MCF 10A (cell line): ENCODE measurements at regions not wholly inside any gene's neighbourhood (a gene's known extent, or its start where the extent isn't known, plus 50 kb on each side); places are given as distances from the start of the nearest gene placed in this dataset.

Source experiments
- BruUV-seq: library from RNA; stranded (reverse); fragments of 400-500 nt; replicated peaks from 2 replicates; lab custom pipeline; 2021; lab: Mats Ljungman, UMichigan
- CTCF ChIA-PET: fragments of 300-600 bp; sonication (Branson Sonifier 250); formaldehyde crosslinking; extraction: SDS; loops from one replicate; lab custom pipeline; 2021; ENCODE audit warnings: antibody characterized with exemption, inconsistent platforms; lab: Yijun Ruan, JAX
- POLR2A ChIA-PET: fragments of 300-600, 350-650 bp; sonication (Branson Sonifier 250); formaldehyde crosslinking; extraction: SDS; loops from one replicate; lab custom pipeline; 2020; ENCODE audit warnings: antibody characterized with exemption, inconsistent platforms; lab: Yijun Ruan, JAX
- DNase-seq: peaks from one replicate; pipeline ENCODE4 v3.0.0-alpha.2; 2018; ENCODE audit not compliant: unreplicated experiment
- H3K27ac Mint-ChIP-seq: one replicate; pipeline ENCODE4 v1.8.0; 2022; ENCODE audit warnings: mild to moderate bottlenecking, low read depth, mixed read lengths; ENCODE audit not compliant: unreplicated experiment
- H3K27me3 Mint-ChIP-seq: one replicate; pipeline ENCODE4 v1.8.0; 2022; ENCODE audit warnings: mixed read lengths; ENCODE audit not compliant: insufficient read depth, unreplicated experiment
- H3K36me3 Mint-ChIP-seq: one replicate; pipeline ENCODE4 v1.8.0; 2022; ENCODE audit warnings: mild to moderate bottlenecking, moderate library complexity, mixed read lengths; ENCODE audit not compliant: insufficient read depth, unreplicated experiment
- H3K4me1 Mint-ChIP-seq: one replicate; pipeline ENCODE4 v1.8.0; 2022; ENCODE audit warnings: mixed read lengths; ENCODE audit not compliant: insufficient read depth, unreplicated experiment
- H3K4me3 Mint-ChIP-seq: one replicate; pipeline ENCODE4 v1.8.0; 2022; ENCODE audit warnings: mild to moderate bottlenecking, moderate library complexity, mixed read lengths; ENCODE audit not compliant: unreplicated experiment
- H3K9me3 Mint-ChIP-seq: one replicate; pipeline ENCODE4 v1.8.0; 2022; ENCODE audit warnings: mixed read lengths; ENCODE audit not compliant: unreplicated experiment
- CTCF ChIP-seq: fragments of 200-600 bp; IDR thresholded peaks from one replicate; pipeline ENCODE4 v1.8.0; 2022; ENCODE audit warnings: antibody characterized with exemption, mild to moderate bottlenecking; ENCODE audit not compliant: unreplicated experiment
- intact Hi-C: fragments of 100-400 bp; cut with micrococcal nuclease; formaldehyde crosslinking; loops from 2 replicates; pipeline ENCODE4 v1.14.1; 2022

GRCh38 chr7:142355328-142355727 is 97.5 kb upstream of the PRSS58 start:
- ChIA-PET POLR2A (interaction anchor here (0.6 to 0.7 kb wide), 2 partner anchors 132 to 331 kb away, joined by 3 read pairs; no protein-coding TSS in a partner anchor), CTCF (interaction anchor here (0.7 to 17.5 kb wide), 13 partner anchors 16 to 381 kb away, joined by 3 to 160 read pairs (median 7); no protein-coding TSS in a partner anchor)
- TF ChIP-seq CTCF, result no peak
- Mint-ChIP-seq H3K4me3 (no peak overlapping the region), H3K9me3 (no peaks in the 10 kb centered on the region), H3K4me1 (no peaks in the 10 kb centered on the region), H3K27ac (no peak overlapping the region), H3K27me3 (peaks cover 14% of the 10 kb centered on the region), H3K36me3 (no peaks in the 10 kb centered on the region)
- no TSS peak for BruUV-seq
- intact Hi-C loops, result loop anchor here (5.0 kb wide), 1 partner anchor 378 kb away; no protein-coding TSS in a partner anchor
- DNase-seq, result peak; percentile 46

GRCh38 chr7:142353147-142354060 is 95.5 kb upstream of the PRSS58 start:
- Mint-ChIP-seq H3K9me3 (no peaks in the 10 kb centered on the region), H3K36me3 (no peaks in the 10 kb centered on the region), H3K4me1 (no peaks in the 10 kb centered on the region), H3K4me3 (no peak overlapping the region), H3K27ac (no peak overlapping the region), H3K27me3 (peaks cover 14% of the 10 kb centered on the region)
- no peak for TF ChIP-seq CTCF
- POLR2A ChIA-PET, result no interaction called here
- intact Hi-C loops, result no loop called here
- CTCF ChIA-PET, result interaction anchor here (1.2 to 17.5 kb wide), 3 partner anchors 31 to 377 kb away, joined by 3 to 160 read pairs (median 5); no protein-coding TSS in a partner anchor
- BruUV-seq, result no TSS peak
- DNase-seq, result no peak

- no TSS peak for BruUV-seq
- Mint-ChIP-seq H3K4me3 (no peak overlapping the region), H3K4me1 (no peaks in the 10 kb centered on the region), H3K9me3 (no peaks in the 10 kb centered on the region), H3K27me3 (peaks cover 14% of the 10 kb centered on the region), H3K36me3 (no peaks in the 10 kb centered on the region), H3K27ac (no peak overlapping the region)
- intact Hi-C loops, result no loop called here
- no peak for DNase-seq
- TF ChIP-seq CTCF, result no peak
- POLR2A ChIA-PET, result no interaction called here
- CTCF ChIA-PET, result interaction anchor here (1.2 to 17.5 kb wide), 3 partner anchors 32 to 143 kb away, joined by 3 to 160 read pairs (median 3); no protein-coding TSS in a partner anchor
Observed at GRCh38 chr7:142352543-142352942, 94.7 kb upstream of the PRSS58 start.

- BruUV-seq, result no TSS peak
- no peak for DNase-seq
- no peaks in the 10 kb centered on the region for H3K36me3 Mint-ChIP-seq
- intact Hi-C loops, result no loop called here
- H3K27me3 Mint-ChIP-seq, result peaks cover 16% of the 10 kb centered on the region
- POLR2A ChIA-PET, result no interaction called here
- CTCF ChIA-PET, result interaction anchor here (0.6 to 1.3 kb wide), 7 partner anchors 8 to 561 kb away, joined by 3 to 9 read pairs (median 3); partner anchors contain the start of gene TAS2R5
- H3K27ac Mint-ChIP-seq, result no peak overlapping the region
- H3K4me3 Mint-ChIP-seq, result no peak overlapping the region
- no peaks in the 10 kb centered on the region for H3K4me1 Mint-ChIP-seq
- TF ChIP-seq CTCF, result no peak
- no peaks in the 10 kb centered on the region for H3K9me3 Mint-ChIP-seq
Observed at GRCh38 chr7:142351145-142351544, 93.3 kb upstream of the PRSS58 start.
